ENCODE measurements at regions not wholly inside any gene's neighbourhood (a gene's known extent, or its start where the extent isn't known, plus 50 kb on each side); places are given as distances from the start of the nearest gene placed in this dataset.

- ATAC-seq: no peak
- Histone ChIP-seq H3K79me2 (replicated peaks; ENCODE audit: insufficient read depth) (no peaks in the 10 kb centered on the region), H3F3A (replicated peaks; ENCODE audit: low read depth) (no peaks in the 10 kb centered on the region), H3K36me3 (ENCODE audit: insufficient read depth) (peaks cover 2% of the 10 kb centered on the region; the same call in 1 of the 2 replicates), H3K27ac (ENCODE audit: low read depth) (no peak overlapping the region), H3K9me2 (ENCODE audit: insufficient read depth) (no peaks in the 10 kb centered on the region), H2AFZ (peak overlapping the region; percentile 77), H3K27me3 (ENCODE audit: insufficient read depth) (no peaks in the 10 kb centered on the region), H3K4me1 (ENCODE audit: insufficient read depth) (0 out of 2 replicates have a peak, but pooled peaks cover 8% of the 10 kb centered on the region), H3K4me3 (no peak overlapping the region), H3K4me2 (no peak overlapping the region), H4K20me1 (replicated peaks; ENCODE audit: insufficient read depth) (no peaks in the 10 kb centered on the region)
- no peak for DNase-seq (ENCODE audit: low spot score)
- Mint-ChIP-seq H3K36me3 (ENCODE audit: low read depth) (peaks cover 38% of the 10 kb centered on the region), H3K4me3 (no peak overlapping the region), H3K4me1 (peaks cover 3% of the 10 kb centered on the region; the same call in 1 of the 3 replicates), H3K9me3 (peaks cover 40% of the 10 kb centered on the region), H3K27me3 (ENCODE audit: insufficient read depth, low read depth, poor library complexity) (no peaks in the 10 kb centered on the region), H3K27ac (no peak overlapping the region)
- TF ChIP-seq STAT1 (IDR thresholded peaks at IDR 0.05; ENCODE audit: unreplicated experiment) (no peak), ZNF331 (CRISPR knock-in tag; IDR thresholded peaks at IDR 0.05; ENCODE audit: low read depth) (no peak), EZH2 (IDR thresholded peaks at IDR 0.05; ENCODE audit: low read depth, unreplicated experiment) (no peak)
Observed at GRCh38 chr13:22903925-22904324, 276.9 kb upstream of the SGCG start.

GRCh38 chr13:22915442-22916082, 265.2 kb upstream of the SGCG start:
- Histone ChIP-seq H3K27me3 (ENCODE audit: insufficient read depth) (no peaks in the 10 kb centered on the region), H3K4me3 (peak overlapping the region; percentile 68), H3F3A (replicated peaks; ENCODE audit: low read depth) (no peaks in the 10 kb centered on the region), H4K20me1 (replicated peaks; ENCODE audit: insufficient read depth) (no peaks in the 10 kb centered on the region), H2AFZ (peak overlapping the region; percentile 72), H3K4me2 (peak overlapping the region; percentile 84), H3K36me3 (ENCODE audit: insufficient read depth) (no peaks in the 10 kb centered on the region), H3K9me2 (ENCODE audit: insufficient read depth) (no peaks in the 10 kb centered on the region), H3K4me1 (ENCODE audit: insufficient read depth) (no peaks in the 10 kb centered on the region), H3K79me2 (replicated peaks; ENCODE audit: insufficient read depth) (no peaks in the 10 kb centered on the region), H3K27ac (ENCODE audit: low read depth) (no peak overlapping the region; the same call in 1 of the 2 replicates)
- H3K36me3 Mint-ChIP-seq (ENCODE audit: low read depth): no peaks in the 10 kb centered on the region
- H3K9me3 Mint-ChIP-seq: no peaks in the 10 kb centered on the region
- peaks cover 2% of the 10 kb centered on the region for H3K27me3 Mint-ChIP-seq (ENCODE audit: insufficient read depth, low read depth, poor library complexity)
- ATAC-seq: peak; percentile 98
- peak overlapping the region; percentile 75; the same call in 1 of the 2 replicates for H3K27ac Mint-ChIP-seq
- peaks cover 12% of the 10 kb centered on the region; the same call in 2 of the 3 replicates for H3K4me1 Mint-ChIP-seq
- peak; percentile 84 for DNase-seq (ENCODE audit: low spot score)
- H3K4me3 Mint-ChIP-seq: peak overlapping the region; percentile 74
- TF ChIP-seq NANOG (IDR thresholded peaks at IDR 0.05; ENCODE audit: borderline replicate concordance): no peak
- no peak for TF ChIP-seq STAT1 (IDR thresholded peaks at IDR 0.05; ENCODE audit: unreplicated experiment)
- TF ChIP-seq ZNF462 (CRISPR knock-in tag; IDR thresholded peaks at IDR 0.05): no peak
- no peak for TF ChIP-seq REST (IDR thresholded peaks at IDR 0.05; ENCODE audit: unreplicated experiment)
- no peak for TF ChIP-seq CREB1 (CRISPR knock-in tag; IDR thresholded peaks at IDR 0.05; ENCODE audit: low read depth)
- no peak for TF ChIP-seq JUNB (IDR thresholded peaks at IDR 0.05; ENCODE audit: unreplicated experiment)
- no peak for TF ChIP-seq EZH2 (IDR thresholded peaks at IDR 0.05; ENCODE audit: low read depth, unreplicated experiment)
- TF ChIP-seq POLR2AphosphoS5 (IDR thresholded peaks at IDR 0.05; ENCODE audit: low read depth): peak; percentile 57

Data from GM23338 (cell line).